ENCODE measurements at regions not wholly inside any gene's neighbourhood (a gene's known extent, or its start where the extent isn't known, plus 50 kb on each side); places are given as distances from the start of the nearest gene placed in this dataset.

GRCh38 chr6:81130969-81131368, 621.5 kb downstream of the TENT5A start:
- H3K4me3 Mint-ChIP-seq (ENCODE audit: low read depth) = no peak overlapping the region
- H3K27me3 Mint-ChIP-seq = no peaks in the 10 kb centered on the region
- no peak for DNase-seq (ENCODE audit: low spot score, unreplicated experiment)
- no peaks in the 10 kb centered on the region for H3K4me1 Mint-ChIP-seq (ENCODE audit: low read depth)
- TF ChIP-seq, protein P1, sequence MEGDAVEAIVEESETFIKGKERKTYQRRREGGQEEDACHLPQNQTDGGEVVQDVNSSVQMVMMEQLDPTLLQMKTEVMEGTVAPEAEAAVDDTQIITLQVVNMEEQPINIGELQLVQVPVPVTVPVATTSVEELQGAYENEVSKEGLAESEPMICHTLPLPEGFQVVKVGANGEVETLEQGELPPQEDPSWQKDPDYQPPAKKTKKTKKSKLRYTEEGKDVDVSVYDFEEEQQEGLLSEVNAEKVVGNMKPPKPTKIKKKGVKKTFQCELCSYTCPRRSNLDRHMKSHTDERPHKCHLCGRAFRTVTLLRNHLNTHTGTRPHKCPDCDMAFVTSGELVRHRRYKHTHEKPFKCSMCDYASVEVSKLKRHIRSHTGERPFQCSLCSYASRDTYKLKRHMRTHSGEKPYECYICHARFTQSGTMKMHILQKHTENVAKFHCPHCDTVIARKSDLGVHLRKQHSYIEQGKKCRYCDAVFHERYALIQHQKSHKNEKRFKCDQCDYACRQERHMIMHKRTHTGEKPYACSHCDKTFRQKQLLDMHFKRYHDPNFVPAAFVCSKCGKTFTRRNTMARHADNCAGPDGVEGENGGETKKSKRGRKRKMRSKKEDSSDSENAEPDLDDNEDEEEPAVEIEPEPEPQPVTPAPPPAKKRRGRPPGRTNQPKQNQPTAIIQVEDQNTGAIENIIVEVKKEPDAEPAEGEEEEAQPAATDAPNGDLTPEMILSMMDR (IDR thresholded peaks at IDR 0.05; ENCODE audit: unreplicated experiment) = no peak
- H3K9me3 Mint-ChIP-seq (ENCODE audit: low read depth) = no peaks in the 10 kb centered on the region
- H3K36me3 Mint-ChIP-seq (ENCODE audit: insufficient read depth) = no peaks in the 10 kb centered on the region
- H3K27ac Mint-ChIP-seq = no peak overlapping the region

GRCh38 chr6:81130061-81130460, 622.4 kb downstream of the TENT5A start:
- no peaks in the 10 kb centered on the region for H3K9me3 Mint-ChIP-seq (ENCODE audit: low read depth)
- no peaks in the 10 kb centered on the region for H3K27me3 Mint-ChIP-seq
- no peaks in the 10 kb centered on the region for H3K36me3 Mint-ChIP-seq (ENCODE audit: insufficient read depth)
- H3K4me3 Mint-ChIP-seq (ENCODE audit: low read depth) = no peak overlapping the region
- no peaks in the 10 kb centered on the region for H3K4me1 Mint-ChIP-seq (ENCODE audit: low read depth)
- no peak for DNase-seq (ENCODE audit: low spot score, unreplicated experiment)
- TF ChIP-seq, protein P1 (IDR thresholded peaks at IDR 0.05; ENCODE audit: unreplicated experiment) = no peak
- no peak overlapping the region for H3K27ac Mint-ChIP-seq

DNA sequence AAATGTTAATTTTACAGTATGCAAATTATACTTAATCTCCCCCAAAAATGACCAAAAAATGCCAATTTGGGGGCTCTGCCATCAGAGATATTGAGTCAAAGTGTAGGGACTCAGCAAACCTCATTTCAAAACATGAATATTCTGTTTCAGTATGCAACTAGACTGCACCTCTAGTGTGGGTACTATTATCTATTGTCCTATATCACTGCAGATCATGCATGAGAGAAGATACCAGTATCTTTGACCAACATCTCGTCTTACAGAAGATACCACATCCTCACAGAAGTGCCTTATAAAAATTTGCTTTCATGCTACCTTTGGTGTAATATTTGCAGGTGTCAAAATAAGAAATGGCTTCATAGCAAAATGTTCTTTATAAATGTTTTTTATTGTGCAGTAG, 623.8 kb downstream of the TENT5A start:
- Mint-ChIP-seq H3K4me3 (ENCODE audit: low read depth) (no peak overlapping the region), H3K36me3 (ENCODE audit: insufficient read depth) (no peaks in the 10 kb centered on the region), H3K27me3 (no peaks in the 10 kb centered on the region), H3K4me1 (ENCODE audit: low read depth) (no peaks in the 10 kb centered on the region), H3K9me3 (ENCODE audit: low read depth) (no peaks in the 10 kb centered on the region), H3K27ac (no peak overlapping the region)
- DNase-seq (ENCODE audit: low spot score, unreplicated experiment) = no peak
- TF ChIP-seq, protein P1 (IDR thresholded peaks at IDR 0.05; ENCODE audit: unreplicated experiment) = no peak

DNA sequence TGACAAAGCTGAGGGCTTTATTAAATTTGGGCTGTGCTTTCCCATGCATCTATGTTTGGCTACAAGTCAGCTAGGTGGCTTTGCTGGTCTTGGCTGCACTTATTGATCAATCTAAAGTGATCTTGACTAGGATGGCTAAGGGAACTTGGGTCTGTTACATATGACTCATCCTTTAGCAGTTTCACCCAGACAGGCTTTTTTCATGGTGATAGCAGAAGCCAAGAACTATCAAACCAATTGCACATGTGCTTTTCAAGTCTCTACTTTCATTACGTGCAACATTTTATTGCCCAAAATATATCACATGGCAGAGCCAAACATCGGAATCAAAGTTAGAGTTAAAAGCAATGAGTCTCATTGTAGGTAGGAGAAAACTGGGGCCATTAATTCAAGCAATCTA, 626.3 kb downstream of the TENT5A start:
- Mint-ChIP-seq H3K27ac (no peak overlapping the region), H3K4me1 (ENCODE audit: low read depth) (no peaks in the 10 kb centered on the region), H3K9me3 (ENCODE audit: low read depth) (no peaks in the 10 kb centered on the region), H3K4me3 (ENCODE audit: low read depth) (no peak overlapping the region), H3K36me3 (ENCODE audit: insufficient read depth) (no peaks in the 10 kb centered on the region), H3K27me3 (no peaks in the 10 kb centered on the region)
- DNase-seq (ENCODE audit: low spot score, unreplicated experiment) = no peak
- TF ChIP-seq, protein P1 (IDR thresholded peaks at IDR 0.05; ENCODE audit: unreplicated experiment) = no peak

DNA sequence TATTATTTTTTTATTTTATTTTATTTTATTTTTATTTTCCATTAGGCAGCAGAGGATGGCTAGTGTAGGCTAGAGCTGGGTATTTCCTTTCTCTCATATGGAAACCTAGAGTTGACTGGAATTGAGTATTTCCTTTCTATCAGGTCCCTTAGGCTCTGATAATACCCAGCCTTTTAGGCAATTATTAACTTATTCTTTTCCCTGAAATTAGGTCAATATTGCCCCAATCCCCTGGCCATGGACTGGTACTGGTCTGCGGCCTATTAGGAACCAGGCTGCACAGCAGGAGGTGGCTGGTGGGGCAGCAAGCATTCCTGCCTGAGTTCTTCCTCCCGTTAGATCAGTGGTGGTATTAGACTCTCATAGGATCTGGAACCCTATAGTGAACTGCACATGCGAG, 632.2 kb downstream of the TENT5A start:
- H3K9me3 Mint-ChIP-seq (ENCODE audit: low read depth) = peaks cover 6% of the 10 kb centered on the region
- no peak for DNase-seq (ENCODE audit: low spot score, unreplicated experiment)

More for the DNA sequence above, 632.2 kb downstream of the TENT5A start:
- Mint-ChIP-seq H3K36me3 (ENCODE audit: insufficient read depth) (no peaks in the 10 kb centered on the region), H3K4me3 (ENCODE audit: low read depth) (no peak overlapping the region), H3K27me3 (no peaks in the 10 kb centered on the region), H3K27ac (no peak overlapping the region), H3K4me1 (ENCODE audit: low read depth) (no peaks in the 10 kb centered on the region)
- TF ChIP-seq, protein P1 (IDR thresholded peaks at IDR 0.05; ENCODE audit: unreplicated experiment) = no peak
